ENCODE measurements at regions not wholly inside any gene's neighbourhood (a gene's known extent, or its start where the extent isn't known, plus 50 kb on each side); places are given as distances from the start of the nearest gene placed in this dataset.

GRCh38 chr3:175898194-175898593 is 1039.1 kb downstream of the NAALADL2 start:
- no peak overlapping the region for H3K4me3 ChIP-seq
- H3K9ac ChIP-seq (ENCODE audit: insufficient read length): no peak overlapping the region
- H3K27ac ChIP-seq: no peak overlapping the region
- no peak for TF ChIP-seq POLR2AphosphoS5 (IDR thresholded peaks at IDR 0.05; ENCODE audit: borderline replicate concordance, low read depth, low read length)
- TF ChIP-seq EZH2 (IDR thresholded peaks at IDR 0.05): no peak
- TF ChIP-seq FOXP2 (optimal IDR thresholded peaks at IDR 0.05; ENCODE audit: control extremely low read depth, extremely low read length, insufficient read depth): no peak
- H3K36me3 ChIP-seq (ENCODE audit: insufficient read depth, low read length): no peaks in the 10 kb centered on the region
- H3K9me3 ChIP-seq (ENCODE audit: low read depth, low read length): no peaks in the 10 kb centered on the region
- DNase-seq (ENCODE audit: low read depth, low spot score): no peak

- Histone ChIP-seq H3K9ac (ENCODE audit: insufficient read length) (no peak overlapping the region), H3K9me3 (ENCODE audit: low read depth, low read length) (no peaks in the 10 kb centered on the region), H3K4me3 (no peak overlapping the region), H3K27ac (no peak overlapping the region), H3K36me3 (ENCODE audit: insufficient read depth, low read length) (no peaks in the 10 kb centered on the region)
- DNase-seq (ENCODE audit: low read depth, low spot score): no peak
- TF ChIP-seq EZH2 (IDR thresholded peaks at IDR 0.05): no peak
- no peak for TF ChIP-seq POLR2AphosphoS5 (IDR thresholded peaks at IDR 0.05; ENCODE audit: borderline replicate concordance, low read depth, low read length)
- TF ChIP-seq FOXP2 (optimal IDR thresholded peaks at IDR 0.05; ENCODE audit: control extremely low read depth, extremely low read length, insufficient read depth): no peak
These were observed 1037.5 kb downstream of the NAALADL2 start for GRCh38 chr3:175896655-175897054.

- no peak for TF ChIP-seq EZH2 (IDR thresholded peaks at IDR 0.05)
- Histone ChIP-seq H3K9me3 (ENCODE audit: low read depth, low read length) (no peaks in the 10 kb centered on the region), H3K9ac (ENCODE audit: insufficient read length) (no peak overlapping the region), H3K36me3 (ENCODE audit: insufficient read depth, low read length) (no peaks in the 10 kb centered on the region), H3K4me3 (no peak overlapping the region), H3K27ac (no peak overlapping the region)
- no peak for DNase-seq (ENCODE audit: low read depth, low spot score)
These were observed 1036.6 kb downstream of the NAALADL2 start for GRCh38 chr3:175895731-175896130.

- Histone ChIP-seq H3K9ac (ENCODE audit: insufficient read length) (no peak overlapping the region), H3K27ac (no peak overlapping the region), H3K36me3 (ENCODE audit: insufficient read depth, low read length) (no peaks in the 10 kb centered on the region), H3K9me3 (ENCODE audit: low read depth, low read length) (no peaks in the 10 kb centered on the region), H3K4me3 (no peak overlapping the region)
- no peak for DNase-seq (ENCODE audit: low read depth, low spot score)
- TF ChIP-seq FOXP2 (optimal IDR thresholded peaks at IDR 0.05; ENCODE audit: control extremely low read depth, extremely low read length, insufficient read depth): no peak
- TF ChIP-seq EZH2 (IDR thresholded peaks at IDR 0.05): no peak
- TF ChIP-seq POLR2AphosphoS5 (IDR thresholded peaks at IDR 0.05; ENCODE audit: borderline replicate concordance, low read depth, low read length): no peak
These were observed 1034.4 kb downstream of the NAALADL2 start for GRCh38 chr3:175893566-175893965.

- TF ChIP-seq FOXP2 (optimal IDR thresholded peaks at IDR 0.05; ENCODE audit: control extremely low read depth, extremely low read length, insufficient read depth) (no peak), EZH2 (IDR thresholded peaks at IDR 0.05) (no peak), POLR2AphosphoS5 (IDR thresholded peaks at IDR 0.05; ENCODE audit: borderline replicate concordance, low read depth, low read length) (no peak)
- H3K9me3 ChIP-seq (ENCODE audit: low read depth, low read length): no peaks in the 10 kb centered on the region
- no peak overlapping the region for H3K4me3 ChIP-seq
- H3K9ac ChIP-seq (ENCODE audit: insufficient read length): no peak overlapping the region
- H3K27ac ChIP-seq: no peak overlapping the region
- no peaks in the 10 kb centered on the region for H3K36me3 ChIP-seq (ENCODE audit: insufficient read depth, low read length)
- no peak for DNase-seq (ENCODE audit: low read depth, low spot score)
These were observed 1030.9 kb downstream of the NAALADL2 start for GRCh38 chr3:175890066-175890465.

- H3K4me3 ChIP-seq: no peak overlapping the region
- no peaks in the 10 kb centered on the region for H3K36me3 ChIP-seq (ENCODE audit: insufficient read depth, low read length)
- no peak for TF ChIP-seq EZH2 (IDR thresholded peaks at IDR 0.05)
- TF ChIP-seq FOXP2 (optimal IDR thresholded peaks at IDR 0.05; ENCODE audit: control extremely low read depth, extremely low read length, insufficient read depth): no peak
- no peak for TF ChIP-seq POLR2AphosphoS5 (IDR thresholded peaks at IDR 0.05; ENCODE audit: borderline replicate concordance, low read depth, low read length)
- no peak for DNase-seq (ENCODE audit: low read depth, low spot score)
- no peak overlapping the region for H3K27ac ChIP-seq
- no peak overlapping the region for H3K9ac ChIP-seq (ENCODE audit: insufficient read length)
- H3K9me3 ChIP-seq (ENCODE audit: low read depth, low read length): no peaks in the 10 kb centered on the region
These were observed 1026.2 kb downstream of the NAALADL2 start for GRCh38 chr3:175885231-175885766.

GRCh38 chr3:175879417-175879816 is 1020.3 kb downstream of the NAALADL2 start:
- no peaks in the 10 kb centered on the region for H3K36me3 ChIP-seq (ENCODE audit: insufficient read depth, low read length)
- no peaks in the 10 kb centered on the region for H3K9me3 ChIP-seq (ENCODE audit: low read depth, low read length)
- H3K27ac ChIP-seq: no peak overlapping the region
- DNase-seq (ENCODE audit: low read depth, low spot score): no peak
- no peak overlapping the region for H3K9ac ChIP-seq (ENCODE audit: insufficient read length)
- H3K4me3 ChIP-seq: no peak overlapping the region
- TF ChIP-seq EZH2 (IDR thresholded peaks at IDR 0.05): no peak
- TF ChIP-seq POLR2AphosphoS5 (IDR thresholded peaks at IDR 0.05; ENCODE audit: borderline replicate concordance, low read depth, low read length): no peak

GRCh38 chr3:175869404-175869803 is 1010.3 kb downstream of the NAALADL2 start:
- H3K4me3 ChIP-seq: no peak overlapping the region
- H3K27ac ChIP-seq: no peak overlapping the region
- no peaks in the 10 kb centered on the region for H3K36me3 ChIP-seq (ENCODE audit: insufficient read depth, low read length)
- no peak overlapping the region for H3K9ac ChIP-seq (ENCODE audit: insufficient read length)
- no peak for TF ChIP-seq FOXP2 (optimal IDR thresholded peaks at IDR 0.05; ENCODE audit: control extremely low read depth, extremely low read length, insufficient read depth)
- TF ChIP-seq EZH2 (IDR thresholded peaks at IDR 0.05): no peak
- TF ChIP-seq POLR2AphosphoS5 (IDR thresholded peaks at IDR 0.05; ENCODE audit: borderline replicate concordance, low read depth, low read length): no peak
- H3K9me3 ChIP-seq (ENCODE audit: low read depth, low read length): no peaks in the 10 kb centered on the region
- DNase-seq (ENCODE audit: low read depth, low spot score): no peak

- DNase-seq (ENCODE audit: low read depth, low spot score): no peak
- Histone ChIP-seq H3K27ac (no peak overlapping the region), H3K9ac (ENCODE audit: insufficient read length) (no peak overlapping the region), H3K36me3 (ENCODE audit: insufficient read depth, low read length) (no peaks in the 10 kb centered on the region), H3K9me3 (ENCODE audit: low read depth, low read length) (no peaks in the 10 kb centered on the region), H3K4me3 (no peak overlapping the region)
- TF ChIP-seq FOXP2 (optimal IDR thresholded peaks at IDR 0.05; ENCODE audit: control extremely low read depth, extremely low read length, insufficient read depth) (no peak), EZH2 (IDR thresholded peaks at IDR 0.05) (no peak), POLR2AphosphoS5 (IDR thresholded peaks at IDR 0.05; ENCODE audit: borderline replicate concordance, low read depth, low read length) (no peak)
These were observed 1009.5 kb downstream of the NAALADL2 start for GRCh38 chr3:175868626-175869025.
